Thyroid gland (tissue), 4 donors: ENCODE measurements at regions not wholly inside any gene's neighbourhood (a gene's known extent, or its start where the extent isn't known, plus 50 kb on each side); places are given as distances from the start of the nearest gene placed in this dataset.

Experiments used
- DNase-seq, 2 donors: peaks; one replicate each; pipeline ENCODE4 v3.0.0-alpha.2; 2019
- H3K27ac ChIP-seq, 3 donors: fragments of 200-600 bp; sonication (generic); 1 replicate in 2 of 3; 2 replicates in 1 of 3; pipeline ENCODE4 v1.5.1; 2016 to 2019; ENCODE audit warnings: mild to moderate bottlenecking in 1 of 3, moderate library complexity in 1 of 3
- H3K27me3 ChIP-seq: fragments of 200-600 bp; sonication (generic); one replicate; pipeline ENCODE4 v1.5.1; 2019
- H3K36me3 ChIP-seq, 2 donors: fragments of 200-600 bp; sonication (generic); one replicate each; pipeline ENCODE4 v1.5.1; 2016 to 2019
- H3K4me1 ChIP-seq, 2 donors: fragments of 200-600 bp; sonication (generic); one replicate each; pipeline ENCODE4 v1.5.1; 2017 to 2019
- H3K4me3 ChIP-seq, 3 donors: fragments of 200-600 bp; sonication (generic); replicated peaks in 1 of 3; 1 replicate in 2 of 3; 2 replicates in 1 of 3; pipeline ENCODE4 v1.5.1; 2016; ENCODE audit warnings: mild to moderate bottlenecking in 1 of 3
- H3K9me3 ChIP-seq: fragments of 200-600 bp; sonication (generic); one replicate; pipeline ENCODE4 v1.5.1; 2017
- CTCF ChIP-seq, 6 experiments: fragments of 200-600 bp in 3 of 6; fragments of 450-650 bp in 3 of 6; sonication (generic) in 3 of 6; IDR thresholded peaks; one replicate each; pipeline ENCODE4 v1.5.1; 2016 to 2019; ENCODE audit warnings: antibody characterized with exemption in 6 of 6, mild to moderate bottlenecking in 2 of 6, inconsistent platforms in 1 of 6, moderate library complexity in 1 of 6
- POLR2A ChIP-seq, 2 donors: fragments of 450-650 bp; IDR thresholded peaks; one replicate each; pipeline ENCODE4 v1.6.1; 2017; ENCODE audit warnings: antibody characterized with exemption in 2 of 2, mild to moderate bottlenecking in 2 of 2, moderate library complexity in 1 of 2
- whole genome bisulfite sequencing, 2 donors: methylation state at CpG; one replicate each; pipeline ENCODE4 v1.1.5; 2017; 5-methylcytosine and 5-hydroxymethylcytosine counted together
- intact Hi-C: fragments of 100-400 bp; cut with DNase I; formaldehyde crosslinking; loops from one replicate; pipeline ENCODE4 v1.15.1; 2023

- no peak for DNase-seq
- H3K4me1 ChIP-seq: peaks cover 0 to 18% of the 10 kb centered on the region in 2 donors
- H3K27me3 ChIP-seq: no peaks in the 10 kb centered on the region
- no peak overlapping the region for H3K27ac ChIP-seq
- H3K36me3 ChIP-seq: no peaks in the 10 kb centered on the region
- no peak for TF ChIP-seq CTCF (IDR thresholded peaks at IDR 0.05)
- TF ChIP-seq POLR2A (IDR thresholded peaks at IDR 0.05): no peak
- H3K9me3 ChIP-seq: no peaks in the 10 kb centered on the region
- WGBS, 2 donors: 58 to 67% methylated on average over 8 of the region's 8 CpGs
- no peak overlapping the region for H3K4me3 ChIP-seq
- intact Hi-C loops: no loop called here
Observed at GRCh38 chr12:93060666-93061472, 131.8 kb upstream of the EEA1 start.

GRCh38 chr12:93061473-93062419 lies 132.7 kb upstream of the EEA1 start:
- 23 to 26% methylated on average over 9 of the region's 9 CpGs for WGBS, 2 donors
- DNase-seq: peak; percentile 32 to 36
- Histone ChIP-seq H3K4me1 (peaks cover 0 to 18% of the 10 kb centered on the region in 2 donors), H3K4me3 (no peak overlapping the region), H3K27ac (no peak overlapping the region), H3K9me3 (no peaks in the 10 kb centered on the region), H3K36me3 (no peaks in the 10 kb centered on the region), H3K27me3 (no peaks in the 10 kb centered on the region)
- intact Hi-C loops: no loop called here
- TF ChIP-seq CTCF (IDR thresholded peaks at IDR 0.05) (no peak), POLR2A (IDR thresholded peaks at IDR 0.05) (no peak)

- intact Hi-C loops: no loop called here
- Histone ChIP-seq H3K4me3 (no peak overlapping the region), H3K4me1 (peaks cover 0 to 15% of the 10 kb centered on the region in 2 donors), H3K36me3 (no peaks in the 10 kb centered on the region), H3K9me3 (no peaks in the 10 kb centered on the region), H3K27ac (no peak overlapping the region), H3K27me3 (no peaks in the 10 kb centered on the region)
- WGBS, 2 donors: 92% methylated on average over 3 of the region's 3 CpGs
- TF ChIP-seq CTCF (IDR thresholded peaks at IDR 0.05): no peak
- no peak for TF ChIP-seq POLR2A (IDR thresholded peaks at IDR 0.05)
- DNase-seq: no peak
Observed at GRCh38 chr12:93065896-93066295, 136.8 kb upstream of the EEA1 start.

GRCh38 chr12:93072340-93072739 lies 143.2 kb upstream of the EEA1 start:
- WGBS, 2 donors: 66 to 69% methylated on average over 4 of the region's 4 CpGs
- no peak overlapping the region for H3K4me3 ChIP-seq
- no peaks in the 10 kb centered on the region for H3K9me3 ChIP-seq
- DNase-seq: no peak
- H3K4me1 ChIP-seq: no peaks in the 10 kb centered on the region
- H3K36me3 ChIP-seq: no peaks in the 10 kb centered on the region
- intact Hi-C loops: no loop called here
- TF ChIP-seq CTCF (IDR thresholded peaks at IDR 0.05) (no peak), POLR2A (IDR thresholded peaks at IDR 0.05) (no peak)
- H3K27ac ChIP-seq: no peak overlapping the region
- H3K27me3 ChIP-seq: no peaks in the 10 kb centered on the region
